Mammary epithelial cell (primary cell): ENCODE measurements at regions not wholly inside any gene's neighbourhood (a gene's known extent, or its start where the extent isn't known, plus 50 kb on each side); places are given as distances from the start of the nearest gene placed in this dataset.

Experiments
- EZH2 ChIP-seq: IDR thresholded peaks from 2 replicates; pipeline ENCODE4 v1.6.1; 2012; ENCODE audit warnings: low read length, inconsistent platforms, borderline replicate concordance
- TF ChIP-seq, protein P1 (sequence below), 2 donors: IDR thresholded peaks in 1 of 2; conservative IDR thresholded peaks in 1 of 2; 2 replicates each; pipeline ENCODE4 v1.5.1; 2011 to 2012; ENCODE audit warnings: inconsistent platforms in 2 of 2, low read length in 2 of 2, mild to moderate bottlenecking in 2 of 2, control low read depth in 1 of 2, low read depth in 1 of 2; ENCODE audit not compliant: insufficient read depth in 1 of 2; ENCODE audit errors: extremely low read depth in 1 of 2

DNA sequence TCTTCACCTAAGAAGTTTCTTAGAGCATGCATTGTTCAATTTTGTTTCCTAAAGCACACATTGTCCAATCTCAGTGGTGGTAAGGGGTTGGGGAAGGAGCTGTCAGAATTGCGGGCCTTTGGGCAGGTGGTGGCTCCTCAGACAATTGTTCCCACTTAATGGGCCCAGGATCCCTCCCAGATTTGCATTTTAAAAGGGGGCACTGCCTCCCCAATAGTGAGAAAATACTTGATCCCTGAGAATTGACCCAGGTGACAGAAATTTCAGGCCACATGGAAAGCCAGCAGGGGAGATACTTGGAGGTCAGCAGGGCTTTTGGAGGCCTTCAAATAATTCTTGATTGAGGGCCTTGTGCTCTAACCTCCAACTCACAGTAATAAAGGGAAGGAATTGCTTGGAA lies 217.1 kb downstream of the ZNF674 start:
- TF ChIP-seq EZH2: no peak
- TF ChIP-seq, protein P1, sequence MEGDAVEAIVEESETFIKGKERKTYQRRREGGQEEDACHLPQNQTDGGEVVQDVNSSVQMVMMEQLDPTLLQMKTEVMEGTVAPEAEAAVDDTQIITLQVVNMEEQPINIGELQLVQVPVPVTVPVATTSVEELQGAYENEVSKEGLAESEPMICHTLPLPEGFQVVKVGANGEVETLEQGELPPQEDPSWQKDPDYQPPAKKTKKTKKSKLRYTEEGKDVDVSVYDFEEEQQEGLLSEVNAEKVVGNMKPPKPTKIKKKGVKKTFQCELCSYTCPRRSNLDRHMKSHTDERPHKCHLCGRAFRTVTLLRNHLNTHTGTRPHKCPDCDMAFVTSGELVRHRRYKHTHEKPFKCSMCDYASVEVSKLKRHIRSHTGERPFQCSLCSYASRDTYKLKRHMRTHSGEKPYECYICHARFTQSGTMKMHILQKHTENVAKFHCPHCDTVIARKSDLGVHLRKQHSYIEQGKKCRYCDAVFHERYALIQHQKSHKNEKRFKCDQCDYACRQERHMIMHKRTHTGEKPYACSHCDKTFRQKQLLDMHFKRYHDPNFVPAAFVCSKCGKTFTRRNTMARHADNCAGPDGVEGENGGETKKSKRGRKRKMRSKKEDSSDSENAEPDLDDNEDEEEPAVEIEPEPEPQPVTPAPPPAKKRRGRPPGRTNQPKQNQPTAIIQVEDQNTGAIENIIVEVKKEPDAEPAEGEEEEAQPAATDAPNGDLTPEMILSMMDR (conservative IDR thresholded peaks at IDR 0.05 in 1 of 2, IDR thresholded peaks at IDR 0.05 in 1 of 2; ENCODE audit: extremely low read depth in 1 of 2, insufficient read depth in 1 of 2, low read depth in 1 of 2, low read length in 2 of 2): no peak
